H1 (cell line): ENCODE measurements at regions not wholly inside any gene's neighbourhood (a gene's known extent, or its start where the extent isn't known, plus 50 kb on each side); places are given as distances from the start of the nearest gene placed in this dataset.

Experiments
- CTCF ChIA-PET: fragments of 300-600 bp; sonication (Branson Sonifier 250); formaldehyde crosslinking; loops from one replicate; lab custom pipeline; 2021; ENCODE audit not compliant: partially characterized antibody; lab: Charles Lee
- POLR2A ChIA-PET: fragments of 300-600 bp; sonication (Branson Sonifier 250); formaldehyde crosslinking; loops from one replicate; lab custom pipeline; 2021; ENCODE audit warnings: inconsistent platforms; ENCODE audit not compliant: partially characterized antibody; lab: Charles Lee
- DNase-seq, 2 experiments: peaks; one replicate each; pipeline versions ENCODE4 v3.0.0 to v3.0.0-alpha.2; 2010 to 2022; ENCODE audit warnings: low spot score in 2 of 2, low read depth in 1 of 2, mixed read lengths in 1 of 2
- FAIRE-seq: peaks from 2 replicates; lab custom pipeline; 2011; peaks lifted over from hg19 to GRCh38; lab: Jason Lieb, UNC
- H2AFZ ChIP-seq: 2 replicates; pipeline ENCODE4 v1.8.1; 2012; ENCODE audit warnings: low read length, inconsistent platforms
- H2AK5ac ChIP-seq: 2 replicates; pipeline ENCODE4 v1.6.1; 2013; ENCODE audit warnings: low read depth, low read length
- H2BK120ac ChIP-seq: replicated peaks from 2 replicates; pipeline ENCODE3; 2013; ENCODE audit warnings: low read depth, low read length, inconsistent platforms
- H2BK12ac ChIP-seq: 2 replicates; pipeline ENCODE4 v1.6.1; 2013; ENCODE audit warnings: low read depth, low read length
- H2BK15ac ChIP-seq: 2 replicates; pipeline ENCODE4 v1.6.1; 2013; ENCODE audit warnings: low read length
- H2BK20ac ChIP-seq: 2 replicates; pipeline ENCODE4 v1.6.1; 2013; ENCODE audit warnings: low read length
- H2BK5ac ChIP-seq: 2 replicates; pipeline ENCODE4 v1.6.1; 2013; ENCODE audit warnings: low read depth, low read length
- H3K14ac ChIP-seq: 2 replicates; pipeline ENCODE4 v1.6.1; 2013; ENCODE audit warnings: inconsistent platforms; ENCODE audit not compliant: insufficient read length
- H3K18ac ChIP-seq: 2 replicates; pipeline ENCODE4 v1.6.1; 2013; ENCODE audit warnings: low read length; ENCODE audit errors: extremely low read depth
- H3K23ac ChIP-seq: 2 replicates; pipeline ENCODE4 v1.6.1; 2013; ENCODE audit warnings: inconsistent platforms; ENCODE audit not compliant: insufficient read length
- H3K23me2 ChIP-seq: 2 replicates; pipeline ENCODE4 v1.6.1; 2013; ENCODE audit warnings: low read depth, low read length
- H3K27ac ChIP-seq: 2 replicates; pipeline ENCODE4 v1.6.1; 2011; ENCODE audit warnings: low read depth, low read length, inconsistent platforms
- H3K27me3 ChIP-seq, 4 experiments: replicated peaks in 1 of 4; 1 replicate in 1 of 4; 2 replicates in 3 of 4; pipeline versions ENCODE4 v1.6.1 to v1.8.1; 2011 to 2013; ENCODE audit warnings: low read length in 3 of 4, mild to moderate bottlenecking in 3 of 4, inconsistent platforms in 2 of 4, mixed read lengths in 2 of 4, moderate library complexity in 1 of 4; ENCODE audit not compliant: control insufficient read depth in 3 of 4, insufficient read depth in 3 of 4; ENCODE audit errors: extremely low read depth in 1 of 4
- H3K36me3 ChIP-seq, 4 experiments: 2 replicates each; pipeline versions ENCODE4 v1.6.1 to v1.8.1; 2011 to 2013; ENCODE audit warnings: mild to moderate bottlenecking in 4 of 4, low read length in 3 of 4, moderate library complexity in 2 of 4, control low read depth in 1 of 4, inconsistent platforms in 1 of 4; ENCODE audit not compliant: insufficient read depth in 4 of 4, control insufficient read depth in 2 of 4
- H3K4ac ChIP-seq: replicated peaks from 2 replicates; pipeline ENCODE3; 2013; ENCODE audit warnings: low read length, low read depth, mixed read lengths, inconsistent platforms; ENCODE audit not compliant: insufficient read length
- H3K4me1 ChIP-seq, 4 experiments: replicated peaks in 1 of 4; 1 replicate in 1 of 4; 2 replicates in 3 of 4; pipeline versions ENCODE4 v1.6.1 to v1.8.1; 2011 to 2013; ENCODE audit warnings: low read length in 3 of 4, inconsistent platforms in 2 of 4, mixed read lengths in 1 of 4; ENCODE audit not compliant: insufficient read depth in 4 of 4, control insufficient read depth in 3 of 4
- H3K4me2 ChIP-seq, 2 experiments: 2 replicates each; pipeline versions ENCODE4 v1.6.1 to v1.8.1; 2011 to 2013; ENCODE audit warnings: low read depth in 2 of 2, low read length in 2 of 2, control low read depth in 1 of 2, inconsistent platforms in 1 of 2, mild to moderate bottlenecking in 1 of 2; ENCODE audit not compliant: insufficient read depth in 1 of 2
- H3K4me3 ChIP-seq, 4 experiments: fragments of 200-600, 300-600 bp in 1 of 4; sonication (generic), shearing (Covaris generic), sonication (Bioruptor Twin) in 1 of 4; 2 replicates each; pipeline versions ENCODE4 v1.5.1 to v1.8.1; 2011 to 2016; ENCODE audit warnings: low read length in 4 of 4, low read depth in 3 of 4, control low read depth in 2 of 4, inconsistent platforms in 2 of 4, mild to moderate bottlenecking in 2 of 4, mixed read lengths in 1 of 4, moderate library complexity in 1 of 4; ENCODE audit not compliant: insufficient read depth in 2 of 4; ENCODE audit errors: extremely low read depth in 1 of 4
- H3K56ac ChIP-seq: replicated peaks from 2 replicates; pipeline ENCODE3; 2013; ENCODE audit warnings: low read depth, mild to moderate bottlenecking, mixed read lengths, low read length, inconsistent platforms; ENCODE audit not compliant: insufficient read length
- H3K79me1 ChIP-seq: 2 replicates; pipeline ENCODE4 v1.6.1; 2013; ENCODE audit warnings: low read depth, low read length, control low read depth
- H3K79me2 ChIP-seq, 2 experiments: 2 replicates each; pipeline versions ENCODE4 v1.6.1 to v1.8.1; 2012 to 2013; ENCODE audit warnings: low read length in 2 of 2, mild to moderate bottlenecking in 2 of 2, inconsistent platforms in 1 of 2; ENCODE audit not compliant: insufficient read depth in 2 of 2, control insufficient read depth in 1 of 2
- H3K9ac ChIP-seq, 4 experiments: replicated peaks in 1 of 4; 1 replicate in 1 of 4; 2 replicates in 3 of 4; pipeline versions ENCODE4 v1.6.1 to v1.8.1; 2011 to 2013; ENCODE audit warnings: low read depth in 3 of 4, low read length in 3 of 4, control low read depth in 2 of 4, mild to moderate bottlenecking in 2 of 4, moderate library complexity in 2 of 4, inconsistent platforms in 1 of 4; ENCODE audit errors: extremely low read depth in 1 of 4
- H3K9me3 ChIP-seq, 2 experiments: 2 replicates each; pipeline versions ENCODE4 v1.6.1 to v1.8.1; 2012 to 2013; ENCODE audit warnings: mild to moderate bottlenecking in 2 of 2, moderate library complexity in 2 of 2, control low read depth in 1 of 2, inconsistent platforms in 1 of 2, low read depth in 1 of 2, low read length in 1 of 2, mixed read lengths in 1 of 2; ENCODE audit not compliant: insufficient read depth in 2 of 2
- H4K20me1 ChIP-seq, 2 experiments: replicated peaks in 1 of 2; 2 replicates each; pipeline versions ENCODE3 to v1.8.1; 2011 to 2013; ENCODE audit warnings: inconsistent platforms in 2 of 2, low read length in 2 of 2, mild to moderate bottlenecking in 1 of 2; ENCODE audit not compliant: insufficient read depth in 2 of 2, control insufficient read depth in 1 of 2
- H4K5ac ChIP-seq: 2 replicates; pipeline ENCODE4 v1.6.1; 2013; ENCODE audit warnings: low read length, low read depth, mixed read lengths, inconsistent platforms; ENCODE audit not compliant: insufficient read length
- H4K8ac ChIP-seq: 2 replicates; pipeline ENCODE4 v1.8.0; 2013; ENCODE audit warnings: mild to moderate bottlenecking, moderate library complexity, low read length, inconsistent platforms; ENCODE audit not compliant: insufficient read depth; ENCODE audit errors: extremely low read depth
- H4K91ac ChIP-seq: replicated peaks from 2 replicates; pipeline ENCODE3; 2013; ENCODE audit warnings: low read length, mixed read lengths, inconsistent platforms; ENCODE audit not compliant: insufficient read length
- ATF3 ChIP-seq: IDR thresholded peaks from 2 replicates; pipeline ENCODE4 v1.6.1; 2011; ENCODE audit warnings: low read depth, mild to moderate bottlenecking, low read length; ENCODE audit not compliant: insufficient read depth
- CBX5 ChIP-seq: fragments of 300-800, 300-1000 bp; sonication (generic); IDR thresholded peaks from 2 replicates; pipeline ENCODE4 v1.7.1; 2016; ENCODE audit warnings: antibody characterized with exemption, low read length, low read depth
- E2F6 ChIP-seq: IDR thresholded peaks from 2 replicates; pipeline ENCODE4 v1.6.1; 2012; ENCODE audit warnings: inconsistent platforms
- GABPA ChIP-seq: IDR thresholded peaks from 2 replicates; pipeline ENCODE4 v1.6.1; 2011; ENCODE audit warnings: mild to moderate bottlenecking, low read length, moderate library complexity, borderline replicate concordance; ENCODE audit not compliant: insufficient read depth
- HDAC6 ChIP-seq: IDR thresholded peaks from one replicate; pipeline ENCODE4 v1.7.1; 2012; ENCODE audit warnings: low read depth, mild to moderate bottlenecking, inconsistent platforms, low read length, moderate library complexity
- KDM1A ChIP-seq: fragments of 200-600, 300-600 bp; sonication (generic); IDR thresholded peaks from 2 replicates; pipeline ENCODE4 v1.7.1; 2016; ENCODE audit warnings: mild to moderate bottlenecking, low read length, borderline replicate concordance
- NRF1 ChIP-seq: IDR thresholded peaks from 2 replicates; pipeline ENCODE4 v1.6.1; 2011; ENCODE audit warnings: mild to moderate bottlenecking, low read depth, low read length, improper control_type of control experiment
- POLR2A ChIP-seq, 2 experiments: IDR thresholded peaks; 1 replicate in 1 of 2; 2 replicates in 1 of 2; pipeline ENCODE4 v1.6.1; 2011; ENCODE audit warnings: low read depth in 2 of 2, low read length in 2 of 2, mild to moderate bottlenecking in 2 of 2; ENCODE audit errors: control extremely low read depth in 1 of 2
- RFX5 ChIP-seq: IDR thresholded peaks from 2 replicates; pipeline ENCODE4 v1.6.1; 2011; ENCODE audit warnings: low read depth, low read length, improper control_type of control experiment, borderline replicate concordance
- SAP30 ChIP-seq: fragments of 300-600 bp; sonication (generic); IDR thresholded peaks from 2 replicates; pipeline ENCODE4 v1.7.1; 2012; ENCODE audit warnings: low read length, moderate library complexity, mild to moderate bottlenecking, inconsistent platforms; ENCODE audit not compliant: insufficient read depth, insufficient replicate concordance
- SIRT6 ChIP-seq: IDR thresholded peaks from one replicate; pipeline ENCODE4 v1.7.1; 2012; ENCODE audit warnings: low read length, inconsistent platforms
- TAF7 ChIP-seq: optimal IDR thresholded peaks from 2 replicates; pipeline ENCODE3; 2011; ENCODE audit warnings: low read depth, mild to moderate bottlenecking, inconsistent platforms, low read length, moderate library complexity, borderline replicate concordance
- USF2 ChIP-seq: IDR thresholded peaks from 2 replicates; pipeline ENCODE4 v1.6.1; 2011; ENCODE audit warnings: low read length, improper control_type of control experiment
- WGBS, 2 experiments: shearing (Covaris generic) in 1 of 2; methylation state at CpG; one replicate each; pipeline versions ENCODE4 v1.1.6 to v1.1.7; 2013 to 2015; ENCODE audit warnings: low lambda C conversion rate in 2 of 2, mixed read lengths in 2 of 2, inconsistent platforms in 1 of 2, low coverage in 1 of 2, missing lambda C conversion rate in 1 of 2; ENCODE audit not compliant: insufficient replicate concordance in 2 of 2, insufficient coverage in 1 of 2, insufficient read length in 1 of 2; ENCODE audit errors: extremely low coverage in 1 of 2, missing lambda C conversion rate in 1 of 2; 5-methylcytosine and 5-hydroxymethylcytosine counted together

GRCh38 chr3:159751752-159752151, 236.9 kb upstream of the IL12A start:
- Histone ChIP-seq H2AK5ac (no peak overlapping the region), H3K56ac (no peak overlapping the region), H3K14ac (no peak overlapping the region), H3K9ac (no peak overlapping the region), H3K23ac (no peak overlapping the region), H3K18ac (no peak overlapping the region), H3K23me2 (no peaks in the 10 kb centered on the region), H3K27me3 (no peaks in the 10 kb centered on the region), H4K20me1 (peaks cover 0 to 2% of the 10 kb centered on the region in 2 experiments), H2BK20ac (no peak overlapping the region), H2BK5ac (no peak overlapping the region), H3K36me3 (no peaks in the 10 kb centered on the region), H2AFZ (no peak overlapping the region), H2BK15ac (no peak overlapping the region), H3K4me1 (no peaks in the 10 kb centered on the region), H4K8ac (no peak overlapping the region), H2BK12ac (no peak overlapping the region), H4K91ac (no peak overlapping the region), H3K4ac (no peak overlapping the region), H3K4me2 (no peak overlapping the region), H3K27ac (no peak overlapping the region), H3K4me3 (no peak overlapping the region), H3K9me3 (peaks cover 4 to 18% of the 10 kb centered on the region in 2 experiments; a peak in 3 of 4 replicates), H2BK120ac (no peak overlapping the region), H4K5ac (no peak overlapping the region), H3K79me1 (no peaks in the 10 kb centered on the region), H3K79me2 (no peaks in the 10 kb centered on the region)
- POLR2A ChIA-PET: no interaction called here
- CTCF ChIA-PET: interaction anchor here (0.6 kb wide), 1 partner anchor 17 kb away, joined by 3 read pairs; no protein-coding TSS in a partner anchor
- DNase-seq: no peak
- 94% methylated on average over 5 of the region's 5 CpGs; no CpG with 5 or more reads in 1 of the 2 experiments for WGBS, 2 experiments
- no peak for FAIRE-seq
- TF ChIP-seq USF2: no peak
- TF ChIP-seq E2F6: no peak
- TF ChIP-seq TAF7: no peak
- TF ChIP-seq ATF3: no peak
- no peak for TF ChIP-seq POLR2A (IDR thresholded peaks at IDR 0.05; ENCODE audit: control extremely low read depth in 1 of 2, low read depth in 2 of 2, low read length in 2 of 2)
- TF ChIP-seq CBX5: no peak
- TF ChIP-seq SIRT6: no peak
- TF ChIP-seq HDAC6: no peak
- TF ChIP-seq RFX5: no peak
- no peak for TF ChIP-seq NRF1
- no peak for TF ChIP-seq KDM1A
- TF ChIP-seq SAP30: no peak
- TF ChIP-seq GABPA: no peak
